GM19035 (cell line): ENCODE measurements at regions not wholly inside any gene's neighbourhood (a gene's known extent, or its start where the extent isn't known, plus 50 kb on each side); places are given as distances from the start of the nearest gene placed in this dataset.

Experiments used
- ATAC-seq: cut with Tn5 transposase; IDR thresholded peaks from one replicate; pipeline ENCODE4 v1.9.1; 2021; ENCODE audit not compliant: unreplicated experiment

DNA sequence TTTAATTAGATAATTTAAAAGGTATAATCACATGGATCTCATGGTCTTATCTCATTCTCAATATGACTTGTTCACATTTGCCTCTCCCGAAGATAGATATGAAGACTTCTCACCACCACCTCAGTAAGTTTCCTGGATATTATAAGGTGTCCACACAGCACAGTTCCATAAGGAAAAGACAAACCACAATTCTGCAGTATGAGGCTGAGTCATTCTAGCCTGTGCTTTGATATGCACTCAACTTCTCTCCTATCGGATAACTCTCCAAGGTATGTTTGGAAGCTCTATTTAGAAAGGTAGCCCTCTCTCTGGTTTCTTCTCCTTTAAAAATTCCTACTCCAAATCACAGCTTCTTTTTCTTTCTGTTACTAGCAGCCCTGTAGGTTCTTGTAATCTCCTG lies 612.8 kb downstream of the ZPLD1 start:
- no peak for ATAC-seq

DNA sequence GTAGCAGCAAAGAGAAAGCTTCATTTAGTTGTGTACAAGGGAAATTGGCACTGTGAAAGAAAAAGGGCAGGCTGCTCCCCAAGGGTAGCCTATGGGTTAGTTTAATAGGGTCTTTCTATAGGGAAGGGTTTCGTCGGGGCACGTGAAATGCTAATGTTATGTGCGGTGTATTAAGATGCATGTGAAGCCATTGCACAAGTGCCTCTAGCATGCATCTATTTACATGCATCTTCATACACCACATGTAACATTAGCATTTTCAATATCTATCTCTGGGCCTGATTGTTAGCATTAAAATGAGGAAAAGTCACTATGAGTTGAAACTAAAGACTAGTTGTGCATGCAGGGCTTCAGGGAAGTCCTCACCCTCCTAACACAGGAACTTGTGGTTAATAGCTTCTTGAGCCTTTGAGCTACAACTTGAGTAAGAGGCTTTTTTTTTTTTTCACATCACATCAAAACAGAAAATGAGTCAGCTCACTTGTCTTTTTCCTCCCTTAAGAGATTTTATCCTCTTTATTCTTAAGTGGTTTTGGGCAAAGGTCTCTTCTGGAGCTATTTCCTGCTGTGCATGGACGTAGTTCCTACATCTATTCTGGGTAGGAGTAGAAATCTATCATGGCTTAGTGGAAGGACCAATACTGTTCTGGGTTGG lies 613.4 kb downstream of the ZPLD1 start:
- ATAC-seq = no peak

DNA sequence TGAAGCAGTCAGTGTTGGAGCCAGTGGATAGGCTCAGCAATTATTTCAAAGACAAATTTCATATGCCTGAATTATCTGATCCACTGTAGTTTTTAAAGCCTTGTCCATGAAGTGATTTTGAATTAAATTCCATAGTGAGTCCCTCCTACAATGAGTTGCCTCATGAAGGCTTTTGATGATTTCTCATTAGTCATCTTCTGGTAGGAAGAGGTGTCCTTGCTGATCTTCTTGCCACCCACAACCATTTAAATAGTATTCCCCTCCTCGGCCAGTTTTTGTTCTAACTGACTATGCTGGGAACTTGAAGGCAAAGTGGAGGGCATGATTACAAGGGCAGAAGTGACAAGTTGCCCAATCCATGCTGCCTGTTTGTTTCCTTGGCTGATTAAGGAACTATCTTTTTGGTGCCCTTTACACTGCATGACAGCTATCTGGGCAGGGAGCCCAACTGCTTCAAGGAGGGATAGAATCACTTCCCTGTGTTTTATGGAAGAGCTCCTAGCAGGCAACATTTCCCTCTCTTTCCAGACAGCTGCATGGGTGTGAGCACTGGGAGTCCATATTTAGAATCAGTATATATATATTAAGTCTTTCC lies 617.5 kb downstream of the ZPLD1 start:
- ATAC-seq = no peak

GRCh38 chr3:103055021-103055520 lies 620.3 kb downstream of the ZPLD1 start:
- ATAC-seq = no peak

GRCh38 chr3:103056542-103056941 lies 621.7 kb downstream of the ZPLD1 start:
- ATAC-seq = no peak

DNA sequence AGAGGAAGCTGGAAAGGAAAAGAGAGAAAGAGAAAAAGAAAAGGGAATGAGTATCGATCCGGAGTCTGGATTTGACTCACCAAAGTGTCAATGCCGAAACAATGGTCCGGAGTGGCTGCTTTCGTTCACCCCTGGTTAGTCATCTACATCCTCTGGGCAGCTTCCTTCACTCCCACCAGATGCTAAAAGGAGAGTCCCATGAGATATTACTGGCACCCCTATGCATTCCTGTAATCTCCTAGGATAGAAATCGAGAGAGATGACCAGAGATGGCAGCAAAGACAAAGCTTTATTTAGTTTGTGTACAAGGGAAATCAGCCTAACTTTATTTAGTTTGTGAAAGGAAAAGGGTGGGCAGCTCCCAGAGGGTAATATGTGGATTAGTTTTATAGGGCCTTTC lies 622.2 kb downstream of the ZPLD1 start:
- ATAC-seq = no peak

DNA sequence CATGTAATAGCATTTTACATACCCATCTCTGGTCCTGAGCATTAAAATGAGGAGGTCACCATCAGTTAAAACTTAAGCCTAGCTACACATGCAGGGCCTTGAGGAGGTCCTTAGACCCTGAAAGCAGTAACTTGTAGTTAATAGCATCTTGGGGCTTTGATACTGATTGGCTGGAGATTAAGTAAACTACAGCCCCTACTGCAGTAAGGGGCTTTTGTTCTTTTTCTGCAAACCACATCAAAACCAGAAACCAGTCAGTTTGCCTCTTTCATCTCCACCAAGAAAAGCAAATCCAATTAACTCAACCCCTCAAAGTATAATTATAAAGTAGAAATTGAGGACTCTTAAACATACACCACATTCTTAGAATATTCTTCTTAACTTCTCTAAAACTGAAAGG lies 622.7 kb downstream of the ZPLD1 start:
- ATAC-seq = no peak

GRCh38 chr3:103059432-103059831 lies 624.6 kb downstream of the ZPLD1 start:
- no peak for ATAC-seq

DNA sequence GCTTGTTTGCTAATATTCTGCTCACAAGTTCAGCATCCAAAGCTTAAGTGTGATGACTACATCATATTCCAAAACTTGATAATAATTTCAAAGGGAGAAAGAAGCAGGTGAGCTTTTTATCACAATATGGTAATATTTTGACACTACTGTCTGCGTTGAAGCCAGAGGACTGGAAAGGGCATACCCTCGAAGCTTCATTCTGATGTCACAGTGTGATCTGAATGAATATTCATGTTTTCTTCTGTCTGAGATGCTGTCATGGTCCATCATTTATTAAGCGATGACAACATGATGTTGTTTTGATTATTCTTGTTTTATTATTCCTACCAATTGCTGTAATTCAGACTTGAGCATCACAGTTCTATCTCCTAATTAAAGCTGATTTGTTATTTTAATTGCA lies 625.4 kb downstream of the ZPLD1 start:
- ATAC-seq = no peak

GRCh38 chr3:103067963-103068362 lies 633.1 kb downstream of the ZPLD1 start:
- ATAC-seq = no peak

- ATAC-seq = no peak
Observed at GRCh38 chr3:103075282-103075681, 640.5 kb downstream of the ZPLD1 start.

DNA sequence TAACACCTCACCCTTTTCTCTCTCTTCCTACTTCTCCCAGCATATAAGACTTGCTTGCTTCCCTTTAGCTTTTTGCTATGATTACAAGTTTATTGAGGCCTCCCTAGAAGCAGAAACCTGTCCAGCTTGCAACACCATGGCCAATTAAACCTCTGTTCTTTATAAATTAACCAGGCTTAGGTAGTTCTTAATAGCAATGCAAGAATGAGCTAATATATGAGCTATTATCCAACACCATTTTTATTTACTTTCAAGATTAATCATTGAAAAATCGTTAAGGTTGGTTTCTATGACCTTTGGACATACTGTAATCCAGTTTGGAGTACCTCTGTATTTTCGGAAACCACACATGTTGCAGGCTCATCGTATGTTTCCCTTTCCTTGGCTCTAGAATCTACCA lies 643.1 kb downstream of the ZPLD1 start:
- no peak for ATAC-seq

- ATAC-seq = no peak
Observed at GRCh38 chr3:103082501-103082900, 647.7 kb downstream of the ZPLD1 start.

GRCh38 chr3:103083848-103084631 lies 649.2 kb downstream of the ZPLD1 start:
- no peak for ATAC-seq

DNA sequence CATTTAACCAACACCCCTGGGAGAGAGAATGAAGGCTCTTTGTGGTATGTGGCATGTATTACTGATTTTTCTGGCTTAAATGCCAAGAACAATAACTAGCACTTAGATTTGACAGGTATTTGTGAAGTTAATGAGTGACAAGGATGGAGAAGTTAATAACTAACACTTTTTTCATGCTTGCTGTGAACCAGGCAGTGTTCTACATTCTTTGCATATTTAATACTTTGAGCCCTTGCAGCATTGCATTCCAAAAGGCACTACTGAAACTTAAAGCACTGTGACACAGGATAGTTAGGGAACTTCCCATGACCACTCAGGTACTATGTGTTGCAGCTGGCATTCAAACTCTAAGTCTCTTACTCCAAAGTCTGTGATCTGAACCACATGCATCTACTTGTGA lies 650.6 kb downstream of the ZPLD1 start:
- no peak for ATAC-seq

GRCh38 chr3:103089758-103090157 lies 654.9 kb downstream of the ZPLD1 start:
- no peak for ATAC-seq

- no peak for ATAC-seq
Observed at GRCh38 chr3:103105206-103105605, 670.4 kb downstream of the ZPLD1 start.

DNA sequence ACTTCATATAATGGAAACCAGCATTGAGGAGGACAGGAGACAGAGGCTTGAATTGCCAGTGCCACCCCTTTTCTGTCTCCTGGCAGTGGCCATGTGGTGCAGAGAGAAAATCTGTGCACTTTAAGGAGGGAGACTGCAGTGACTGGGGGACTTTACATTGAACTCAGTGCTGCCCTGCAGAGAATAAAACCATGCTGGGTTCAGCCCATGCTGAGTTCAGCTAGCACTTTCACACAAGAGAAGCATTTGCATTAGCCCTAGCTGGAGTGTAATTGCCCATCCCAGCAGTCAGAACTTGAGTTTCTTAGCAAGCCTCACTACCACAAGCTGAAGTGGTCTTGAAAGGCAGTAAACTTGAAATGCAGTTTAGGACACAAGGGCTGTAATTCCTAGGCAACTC lies 677.5 kb downstream of the ZPLD1 start:
- no peak for ATAC-seq

DNA sequence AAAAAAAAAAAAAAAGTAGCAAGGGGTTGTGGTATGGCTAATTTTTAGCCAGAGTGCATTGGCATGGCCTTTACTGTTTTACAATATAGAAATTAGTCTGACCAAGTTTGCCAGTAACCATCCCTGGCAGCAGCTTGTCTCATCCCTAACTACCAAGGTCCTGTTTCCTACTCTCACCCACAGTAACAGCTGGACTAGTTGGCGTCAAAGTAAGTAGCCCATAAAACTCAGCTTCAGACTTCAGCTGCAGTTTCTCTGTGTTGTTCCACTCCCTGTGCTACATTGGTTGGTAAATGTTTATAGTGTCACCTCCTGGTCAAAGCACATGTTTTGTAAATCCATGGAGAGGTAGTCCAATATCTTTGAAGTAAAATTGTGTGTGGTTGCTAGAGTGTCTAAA lies 691.3 kb downstream of the ZPLD1 start:
- ATAC-seq = no peak

DNA sequence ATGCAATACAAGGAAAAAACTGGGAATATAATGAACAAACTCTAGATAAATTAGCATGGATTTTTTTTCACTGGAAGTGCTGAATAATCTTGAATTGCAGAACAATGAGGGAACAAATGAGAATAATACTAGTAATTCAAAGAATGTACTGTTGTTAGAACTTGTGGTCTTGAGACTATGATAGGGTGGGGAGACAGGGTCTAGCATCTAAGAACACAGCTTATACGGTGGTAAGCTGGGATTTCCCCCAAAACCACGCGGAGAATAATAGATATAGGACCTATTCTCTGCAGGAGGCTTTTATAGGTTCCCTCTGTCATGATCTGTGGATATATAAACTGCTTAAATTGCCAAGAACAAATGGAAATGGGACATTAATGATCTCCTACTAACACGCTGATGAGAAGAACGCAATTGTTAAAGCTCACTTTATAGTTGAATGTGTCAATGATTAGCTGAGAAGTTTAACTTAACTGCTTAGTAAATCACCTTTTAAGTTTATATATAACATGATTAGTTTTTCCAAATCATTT lies 692.3 kb downstream of the ZPLD1 start:
- peak; percentile 39 for ATAC-seq

DNA sequence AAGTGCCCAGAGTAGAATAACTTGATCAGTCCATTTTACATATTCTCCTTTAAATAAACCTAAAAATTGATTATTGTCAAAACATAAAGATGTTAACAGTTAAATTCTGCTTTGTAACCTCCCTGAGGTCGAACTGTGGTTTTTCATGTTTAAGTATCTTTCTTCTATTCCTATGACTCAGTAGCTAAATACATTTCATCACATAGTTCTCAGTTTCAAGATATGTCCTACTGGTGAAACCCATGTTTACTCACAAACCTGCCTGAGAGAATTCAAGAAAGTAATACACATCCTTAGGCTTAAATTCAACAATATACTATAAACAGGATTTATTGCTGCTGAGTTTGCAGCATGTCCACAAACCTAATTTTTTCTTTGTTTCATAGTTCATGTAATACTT lies 692.9 kb downstream of the ZPLD1 start:
- peak; percentile 97 for ATAC-seq
